GM21825 (cell line): ENCODE measurements at regions not wholly inside any gene's neighbourhood (a gene's known extent, or its start where the extent isn't known, plus 50 kb on each side); places are given as distances from the start of the nearest gene placed in this dataset.
"Not testable (repeated sequence)": the region's sequence is repeated elsewhere in the genome, so short reads cannot be mapped to it uniquely, and the experiment has no call there.

Experiments used
- ATAC-seq: cut with Tn5 transposase; IDR thresholded peaks from one replicate; pipeline ENCODE4 v1.9.1; 2021; ENCODE audit warnings: mild to moderate bottlenecking, moderate library complexity; ENCODE audit not compliant: unreplicated experiment

- no peak for ATAC-seq
Measured at GRCh38 chr15:39260391-39260790, 320.5 kb upstream of the THBS1 start.

- ATAC-seq = no peak
Measured at GRCh38 chr15:39260791-39261190, 320.1 kb upstream of the THBS1 start.

- ATAC-seq = not testable (repeated sequence)
Measured at GRCh38 chr15:39261397-39262183, 319.3 kb upstream of the THBS1 start.

- ATAC-seq = not testable (repeated sequence)
Measured at GRCh38 chr15:39262995-39263772, 317.7 kb upstream of the THBS1 start.

- ATAC-seq = no peak
Measured at GRCh38 chr15:39265261-39265660, 315.6 kb upstream of the THBS1 start.

GRCh38 chr15:39266890-39267289 is 314.0 kb upstream of the THBS1 start:
- no peak for ATAC-seq

GRCh38 chr15:39267685-39268084 is 313.2 kb upstream of the THBS1 start:
- ATAC-seq = no peak

- ATAC-seq = no peak
Measured at GRCh38 chr15:39269352-39269751, 311.5 kb upstream of the THBS1 start.

- ATAC-seq = no peak
Measured at GRCh38 chr15:39269821-39270220, 311.1 kb upstream of the THBS1 start.

- ATAC-seq = no peak
Measured at GRCh38 chr15:39270221-39270855, 310.5 kb upstream of the THBS1 start.

- no peak for ATAC-seq
Measured at GRCh38 chr15:39270934-39271333, 309.9 kb upstream of the THBS1 start.

GRCh38 chr15:39272901-39273300 is 308.0 kb upstream of the THBS1 start:
- no peak for ATAC-seq

GRCh38 chr15:39273717-39274411 is 307.0 kb upstream of the THBS1 start:
- no peak for ATAC-seq

GRCh38 chr15:39275066-39275465 is 305.8 kb upstream of the THBS1 start:
- no peak for ATAC-seq

- ATAC-seq = no peak
Measured at GRCh38 chr15:39279311-39279710, 301.6 kb upstream of the THBS1 start.

GRCh38 chr15:39281094-39281493 is 299.8 kb upstream of the THBS1 start:
- ATAC-seq = no peak

GRCh38 chr15:39282663-39283208 is 298.1 kb upstream of the THBS1 start:
- ATAC-seq = no peak

- ATAC-seq = no peak
Measured at GRCh38 chr15:39283531-39283930, 297.3 kb upstream of the THBS1 start.

GRCh38 chr15:39285071-39285470 is 295.8 kb upstream of the THBS1 start:
- no peak for ATAC-seq

GRCh38 chr15:39285663-39286062 is 295.2 kb upstream of the THBS1 start:
- no peak for ATAC-seq

- no peak for ATAC-seq
Measured at GRCh38 chr15:39286706-39287105, 294.2 kb upstream of the THBS1 start.
